ENCODE measurements at regions not wholly inside any gene's neighbourhood (a gene's known extent, or its start where the extent isn't known, plus 50 kb on each side); places are given as distances from the start of the nearest gene placed in this dataset.
"Not testable (repeated sequence)": the region's sequence is repeated elsewhere in the genome, so short reads cannot be mapped to it uniquely, and the experiment has no call there.

DNA sequence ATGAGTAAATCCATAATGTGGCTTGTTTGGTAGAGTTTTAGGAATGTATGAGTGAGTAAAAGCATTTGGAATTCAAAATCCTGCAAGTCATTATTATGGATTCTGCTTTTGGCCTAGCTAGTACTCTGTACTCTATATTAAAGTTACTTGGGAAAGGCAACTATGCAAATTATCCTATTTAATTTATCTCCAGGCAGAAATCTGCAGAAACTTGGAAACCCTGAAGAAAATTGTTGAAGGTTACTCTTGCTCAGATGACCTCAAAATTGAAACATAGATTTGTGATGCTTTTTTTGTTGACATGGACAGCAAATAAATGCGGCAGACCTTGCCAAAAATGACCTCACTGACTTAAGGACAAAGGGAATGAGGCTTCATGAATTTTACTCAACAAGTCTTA is 477.1 kb upstream of the EYS start:
- DNase-seq: no peak

DNA sequence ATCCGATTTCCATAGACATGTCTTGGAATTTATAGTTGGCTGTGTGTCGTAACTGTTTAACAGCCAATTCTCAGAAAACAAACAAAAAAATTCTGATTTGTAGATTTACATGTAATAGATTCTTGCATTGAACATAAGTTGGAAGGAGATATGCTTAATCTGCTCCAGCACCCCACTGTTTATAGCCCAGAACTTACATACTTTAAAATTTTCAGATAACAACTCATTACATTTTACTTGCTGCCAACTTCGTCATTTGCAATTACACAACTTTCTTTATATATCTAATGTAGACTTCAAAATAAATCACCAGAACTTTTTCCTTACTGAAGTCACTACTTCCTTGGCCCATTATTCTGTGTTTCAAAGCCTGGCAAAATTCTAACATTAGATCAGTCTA is 472.3 kb upstream of the EYS start:
- no peak for DNase-seq

DNA sequence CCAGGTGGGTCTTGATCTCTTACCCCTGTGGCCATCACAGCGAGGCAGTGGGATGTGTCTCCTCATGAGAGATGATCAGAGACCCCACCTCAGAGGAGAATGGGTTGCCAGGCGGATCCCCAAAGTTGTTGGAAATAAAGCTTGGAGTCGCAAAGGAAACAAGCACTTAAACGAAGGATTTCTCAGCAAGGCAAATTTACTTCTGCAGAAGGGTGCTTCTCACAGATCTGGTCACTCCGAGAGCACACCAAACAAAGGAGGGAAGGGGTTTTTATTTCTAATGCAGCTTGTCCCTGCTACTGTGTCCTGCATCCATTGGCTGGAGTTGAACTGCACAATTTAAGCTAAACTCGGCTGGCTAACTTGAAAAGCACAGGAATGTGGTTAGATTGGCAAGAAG is 466.6 kb upstream of the EYS start:
- no peak for DNase-seq

DNA sequence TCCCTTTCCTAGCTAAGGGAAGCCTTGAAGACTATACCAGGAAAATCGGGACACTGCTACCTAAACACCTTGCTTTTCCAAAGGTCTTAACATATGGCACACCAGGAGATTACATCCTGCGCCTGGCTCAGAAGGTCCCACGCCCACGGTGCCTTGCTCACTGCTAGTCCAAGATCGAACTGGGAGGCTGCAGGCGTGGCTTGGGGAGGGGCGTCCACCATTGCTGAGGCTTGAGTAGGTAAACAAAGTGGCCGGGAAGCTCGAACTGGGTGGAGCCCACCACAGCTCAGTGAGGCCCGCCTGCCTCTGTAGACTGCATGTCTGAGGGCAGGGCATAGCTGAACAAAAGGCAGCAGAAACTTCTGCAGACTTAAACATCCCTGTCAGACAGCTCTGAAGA is 459.7 kb upstream of the EYS start:
- DNase-seq: not testable (repeated sequence)

DNA sequence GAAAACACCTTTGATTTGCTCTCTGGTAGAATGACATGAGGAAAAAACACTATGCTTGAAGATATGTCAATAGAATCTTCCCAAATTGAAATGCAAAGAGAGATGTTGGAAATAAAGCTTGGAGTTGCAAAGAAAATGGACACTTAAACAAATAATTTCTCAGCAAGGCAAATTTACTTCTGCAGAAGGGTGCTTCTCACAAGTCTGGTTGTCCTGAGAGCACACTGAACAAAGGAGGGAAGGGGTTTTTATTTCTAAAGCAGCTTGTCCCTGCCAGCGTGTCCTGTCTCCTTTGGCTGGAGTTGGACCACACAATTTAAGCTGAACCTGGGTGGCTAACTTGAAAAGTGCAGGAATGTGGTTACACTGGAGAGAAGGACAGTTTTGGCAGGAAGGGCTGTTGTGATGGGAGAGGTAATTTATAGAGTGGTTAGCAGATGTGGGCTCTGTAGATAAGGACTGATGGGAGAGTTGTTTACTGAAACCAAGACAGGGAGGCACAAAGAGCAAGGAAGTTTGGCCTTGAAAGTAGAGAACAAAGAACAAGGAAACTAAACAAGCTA is 454.6 kb upstream of the EYS start:
- DNase-seq: no peak

DNA sequence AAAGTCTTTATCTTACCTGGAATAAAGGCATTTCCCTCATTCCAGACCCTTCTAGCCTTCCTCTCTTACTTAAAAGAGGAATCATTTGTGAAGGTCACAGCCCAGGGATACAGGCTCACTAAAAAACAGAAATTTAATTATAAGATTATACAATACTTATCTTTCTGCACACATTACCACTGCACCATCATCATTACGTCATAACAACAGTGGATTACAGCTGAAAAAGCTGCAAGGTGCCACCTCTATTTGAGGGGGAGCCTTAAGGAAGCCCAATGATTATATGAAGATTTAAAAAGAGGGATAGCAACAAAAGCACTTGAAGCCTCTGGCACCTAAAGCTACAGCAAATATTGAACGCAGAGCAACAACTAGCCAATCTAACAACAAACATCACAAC is 452.9 kb upstream of the EYS start:
- DNase-seq: no peak

DNA sequence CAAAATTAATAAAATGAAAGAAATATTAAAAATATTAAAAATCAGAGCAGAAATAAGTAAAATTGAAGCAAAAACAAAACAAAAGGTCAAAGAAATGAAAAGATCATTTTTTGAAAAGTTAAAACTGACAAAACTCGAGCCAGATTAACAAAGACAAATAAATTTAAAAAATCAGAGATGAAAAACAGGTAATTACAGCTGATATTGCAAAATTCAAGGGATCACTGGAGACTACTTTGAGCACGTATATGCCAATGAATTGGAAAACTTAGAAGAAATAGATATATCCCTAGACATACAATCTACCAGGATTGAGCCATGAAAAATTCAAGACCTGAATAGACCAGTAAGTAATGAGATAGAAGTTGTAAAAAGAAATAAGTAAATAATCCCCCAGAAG is 446.2 kb upstream of the EYS start:
- DNase-seq: no peak

DNA sequence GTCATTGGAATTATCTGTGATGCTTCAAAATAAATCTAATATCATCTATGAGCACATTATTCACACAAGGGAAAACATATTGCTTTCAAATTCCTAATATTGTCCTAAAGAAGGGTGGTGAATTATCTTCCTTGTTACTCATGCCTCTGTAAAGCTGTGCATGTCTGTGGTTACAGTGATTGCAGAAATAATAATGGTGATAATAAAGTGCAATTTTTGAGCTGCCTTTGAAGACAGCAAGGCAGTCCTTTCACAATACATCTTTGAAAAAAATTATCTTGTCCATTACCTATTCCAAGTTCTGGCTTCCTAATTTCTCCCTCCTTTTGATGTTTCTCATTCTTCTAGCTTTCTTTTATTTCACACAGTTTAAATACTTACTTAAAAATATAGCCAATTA is 442.1 kb upstream of the EYS start:
- DNase-seq: no peak

DNA sequence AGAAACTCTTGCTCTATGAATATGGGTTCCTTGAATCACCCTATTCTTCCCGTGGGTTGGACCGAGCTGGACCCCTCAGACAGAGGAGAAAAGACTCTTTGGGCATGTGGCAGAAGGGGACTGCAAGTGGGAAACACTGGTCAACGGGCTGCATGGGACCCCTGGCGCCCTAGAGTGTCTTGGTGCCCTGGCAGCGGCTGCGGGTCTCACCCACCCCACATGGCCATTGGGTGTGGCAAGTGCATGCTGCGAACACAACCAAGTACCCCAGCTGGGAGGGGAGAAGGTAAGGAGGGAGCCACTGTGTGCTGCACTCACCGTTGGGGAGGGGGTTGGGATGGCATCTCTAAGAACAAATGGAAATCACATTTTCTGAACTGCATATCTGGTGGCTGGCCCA is 438.8 kb upstream of the EYS start:
- DNase-seq: no peak

DNA sequence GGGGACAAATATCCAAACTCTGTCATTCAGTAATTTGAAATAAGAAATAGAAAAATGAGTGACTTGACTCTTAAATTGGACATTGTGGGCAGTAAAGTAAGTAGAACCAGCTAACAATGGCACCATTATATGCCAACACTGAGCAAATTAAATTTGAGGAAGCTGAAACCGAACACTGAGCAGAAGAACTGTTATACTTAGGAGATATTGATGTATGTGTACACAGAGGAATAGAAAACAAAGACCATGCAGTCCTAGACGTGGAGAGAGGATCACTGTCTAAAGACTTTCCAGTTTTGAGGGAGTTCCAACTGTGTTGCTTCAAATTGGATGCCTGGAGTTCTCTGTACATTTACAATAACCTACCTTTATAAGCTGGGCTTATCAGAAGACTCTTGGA is 427.0 kb upstream of the EYS start:
- DNase-seq: no peak

DNA sequence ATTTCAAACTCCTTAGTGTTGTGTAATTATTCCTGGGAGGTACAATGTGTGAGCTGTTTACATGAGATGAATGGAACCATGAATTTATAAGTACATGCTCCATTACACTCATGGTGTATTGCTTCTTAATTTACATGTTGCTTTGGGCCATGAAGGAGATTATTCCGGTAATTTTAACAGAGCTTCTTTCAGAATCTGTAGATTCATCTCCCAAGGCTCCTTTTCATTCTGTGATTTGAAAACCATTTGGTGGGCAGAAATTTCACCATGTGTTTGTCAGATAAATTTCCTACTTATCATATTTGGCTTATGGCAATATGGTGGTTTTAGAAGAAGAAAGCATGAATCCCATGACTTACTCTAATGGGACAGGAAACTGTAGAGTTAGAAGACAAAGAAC is 421.6 kb upstream of the EYS start:
- no peak for DNase-seq

DNA sequence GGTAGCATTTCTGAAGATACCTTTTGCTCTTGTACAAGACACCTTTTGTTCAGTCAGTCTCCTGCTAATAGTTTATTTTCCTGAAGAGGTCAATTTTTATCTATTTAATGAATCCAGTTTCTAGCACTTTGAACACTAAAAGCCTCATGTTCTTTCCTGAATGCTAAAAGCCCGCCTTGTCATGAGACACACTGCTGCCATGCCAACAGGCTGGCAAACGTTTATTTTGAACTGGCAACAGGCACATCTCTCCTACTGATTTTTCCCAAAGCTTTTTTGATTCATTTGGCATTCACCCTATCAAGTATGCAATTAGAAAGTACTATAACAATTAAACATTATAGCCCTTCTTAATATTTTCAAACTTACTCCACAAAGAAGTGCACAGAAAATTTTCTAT is 421.2 kb upstream of the EYS start:
- DNase-seq: no peak

DNA sequence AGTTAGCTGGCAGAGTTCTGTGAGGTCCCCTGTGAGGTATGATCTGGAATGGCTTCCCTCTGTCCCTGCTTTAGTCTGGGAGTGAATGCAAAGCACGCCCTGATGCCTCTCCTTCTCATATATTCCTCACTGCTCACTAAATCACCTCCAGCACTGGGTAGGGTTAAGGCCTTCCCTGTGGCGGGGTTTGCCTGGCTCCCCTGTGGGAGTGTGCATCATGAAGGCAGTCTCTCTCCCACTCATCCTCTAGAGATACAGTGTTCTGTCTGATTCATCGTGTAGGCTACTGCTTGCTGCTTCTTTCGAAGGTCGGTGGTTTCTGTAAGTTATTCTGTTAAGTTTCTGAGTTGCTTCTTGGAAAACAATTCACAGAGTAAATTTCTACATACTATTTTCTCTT is 420.0 kb upstream of the EYS start:
- no peak for DNase-seq

DNA sequence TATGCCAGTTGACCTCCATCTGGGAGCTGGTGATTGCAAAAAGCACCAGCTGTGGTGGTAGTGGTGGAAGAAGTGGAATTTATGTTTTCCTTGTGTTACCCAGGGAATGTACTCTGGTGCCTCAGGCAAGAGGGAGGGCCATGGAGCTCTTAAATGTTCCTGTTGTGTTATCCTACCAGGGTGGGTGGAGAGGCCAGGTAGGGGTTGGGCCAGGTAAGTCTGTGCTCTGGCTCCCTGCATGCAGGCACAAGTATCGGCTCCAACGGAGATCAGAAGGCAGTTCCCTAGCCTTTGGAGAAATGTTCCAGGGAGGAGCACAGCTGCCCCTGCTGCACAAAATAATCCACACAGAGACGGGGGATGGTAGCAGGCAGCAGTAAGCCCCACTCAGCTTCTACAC is 419.3 kb upstream of the EYS start:
- no peak for DNase-seq

DNA sequence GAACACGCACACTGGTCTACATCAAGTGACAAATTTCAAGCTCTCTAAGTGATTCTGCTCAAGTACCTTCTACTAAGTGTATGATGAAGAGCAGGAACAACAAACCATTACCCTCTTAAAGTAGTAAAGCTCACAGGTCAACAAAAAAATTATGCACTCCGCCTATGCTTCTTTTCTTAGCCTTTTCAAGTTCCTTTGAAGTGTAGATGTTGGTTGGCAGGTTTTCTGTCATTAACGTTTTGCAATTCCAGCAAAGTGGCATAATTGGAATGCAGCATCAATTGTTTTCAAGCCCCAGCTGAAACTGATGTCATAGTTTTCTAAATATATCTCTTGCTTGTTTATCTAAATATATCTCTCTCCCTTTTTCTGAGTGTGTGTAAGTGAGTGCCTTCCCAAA is 396.9 kb upstream of the EYS start:
- no peak for DNase-seq

DNA sequence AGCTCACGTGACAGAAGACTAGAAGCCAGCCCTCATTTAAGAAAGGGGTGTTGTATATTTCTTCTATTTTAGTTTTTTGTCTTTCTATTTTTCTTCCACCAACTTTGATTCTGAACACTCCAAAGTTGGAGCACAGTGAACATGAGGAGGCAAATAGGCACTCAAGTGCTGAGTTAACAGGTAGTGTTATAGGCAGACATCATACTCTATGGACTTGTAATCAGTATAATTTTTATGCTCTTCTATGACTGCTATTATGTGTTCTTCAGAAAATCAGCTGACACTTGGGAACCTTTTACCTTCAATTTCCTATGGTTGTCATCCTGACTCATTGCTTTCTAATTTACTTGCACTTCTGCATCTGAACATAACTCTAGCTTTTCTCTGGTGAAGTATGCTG is 396.3 kb upstream of the EYS start:
- no peak for DNase-seq

DNA sequence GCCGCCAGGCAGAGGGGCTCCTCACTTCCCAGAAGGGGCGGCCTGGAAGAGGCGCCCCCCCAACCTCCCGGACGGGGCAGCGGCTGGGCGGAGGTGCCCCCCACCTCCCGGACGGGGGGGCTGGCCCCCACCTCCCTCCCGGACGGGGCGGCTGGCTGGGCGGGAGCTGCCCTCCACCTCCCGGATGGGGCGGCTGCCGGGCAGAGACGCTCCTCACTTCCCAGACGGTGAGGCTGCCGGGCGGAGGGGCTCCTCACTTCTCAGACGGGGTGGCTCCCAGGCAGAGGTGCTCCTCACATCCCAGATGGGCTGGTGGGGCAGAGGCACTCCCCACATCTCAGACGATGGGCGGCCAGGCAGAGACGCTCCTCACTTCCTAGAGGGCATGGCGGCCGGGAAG is 389.7 kb upstream of the EYS start:
- no peak for DNase-seq

DNA sequence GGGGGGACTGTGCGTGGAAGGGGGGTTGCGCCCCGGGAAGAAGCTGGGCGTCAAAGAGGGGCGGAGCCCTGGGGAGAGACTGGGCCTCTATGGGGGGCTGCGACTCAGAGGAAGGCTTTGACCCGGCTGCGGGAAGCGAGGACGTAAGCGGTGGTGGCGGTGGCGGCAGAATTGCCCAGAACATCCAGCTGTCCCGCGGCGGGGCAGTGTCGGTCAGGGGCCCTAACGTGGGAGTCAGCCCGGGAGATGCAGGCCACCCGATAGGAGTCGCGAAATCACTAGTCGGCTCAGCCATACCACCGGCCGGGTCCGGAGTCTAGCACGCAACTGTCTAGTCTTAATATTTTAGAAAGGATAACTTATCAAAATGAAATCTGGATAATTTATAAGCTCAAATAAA is 387.6 kb upstream of the EYS start:
- no peak for DNase-seq

DNA sequence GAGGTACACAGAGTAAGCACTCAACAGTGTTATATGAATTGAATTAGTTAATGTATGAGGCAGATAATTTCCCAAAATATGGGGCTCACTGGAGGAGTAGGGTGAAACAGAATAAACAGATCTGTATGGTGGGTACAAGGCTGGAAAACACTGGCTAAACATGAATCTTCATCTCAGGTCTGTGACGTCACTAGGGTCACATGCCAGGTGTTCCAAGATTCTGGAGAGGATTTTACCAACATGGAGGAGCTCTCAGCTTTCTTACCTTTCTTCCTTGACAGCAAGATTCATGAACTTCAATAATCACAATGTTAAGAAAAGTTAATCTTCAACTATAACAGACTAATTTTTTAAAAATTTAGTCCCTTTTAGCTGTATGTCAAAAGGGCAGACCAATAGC is 385.3 kb upstream of the EYS start:
- DNase-seq: not testable (repeated sequence)

DNA sequence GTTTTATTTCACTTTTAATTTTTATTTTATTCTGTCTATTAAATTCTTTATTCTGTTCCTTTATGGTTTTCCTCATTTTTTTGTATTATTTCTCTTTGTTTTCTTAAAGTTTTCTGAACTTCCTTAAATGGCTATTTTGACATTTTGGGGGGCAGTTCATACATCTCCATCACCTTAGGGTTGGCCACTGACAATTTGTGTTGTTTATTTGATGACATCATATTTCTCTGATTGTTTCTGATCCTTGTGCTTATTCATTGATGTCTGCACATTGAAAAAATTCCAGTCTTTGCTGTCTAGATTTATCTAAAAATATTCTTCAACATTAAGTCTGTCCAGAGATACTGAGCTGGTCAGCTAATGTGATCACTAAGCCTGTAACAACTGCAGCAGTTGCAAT is 379.5 kb upstream of the EYS start:
- no peak for DNase-seq

DNA sequence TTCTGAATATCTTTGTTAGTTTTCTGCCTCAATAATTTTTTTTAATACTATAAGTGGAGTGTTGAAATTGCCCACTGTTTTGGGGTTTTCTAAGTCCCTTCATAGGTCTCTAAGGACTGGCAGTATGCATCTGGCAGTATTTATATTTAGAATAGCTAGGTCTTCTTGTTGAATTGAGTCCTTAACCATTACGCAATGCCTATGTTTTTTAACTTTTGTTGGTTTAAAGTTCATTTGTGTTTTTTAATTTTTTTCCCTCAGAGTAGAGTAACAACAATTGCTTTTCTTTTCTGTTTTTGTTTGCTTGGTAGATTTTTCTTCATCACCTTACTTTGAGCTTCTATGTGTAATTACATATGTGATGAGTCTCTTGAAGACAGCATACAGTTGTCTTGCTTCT is 375.9 kb upstream of the EYS start:
- DNase-seq: no peak

DNA sequence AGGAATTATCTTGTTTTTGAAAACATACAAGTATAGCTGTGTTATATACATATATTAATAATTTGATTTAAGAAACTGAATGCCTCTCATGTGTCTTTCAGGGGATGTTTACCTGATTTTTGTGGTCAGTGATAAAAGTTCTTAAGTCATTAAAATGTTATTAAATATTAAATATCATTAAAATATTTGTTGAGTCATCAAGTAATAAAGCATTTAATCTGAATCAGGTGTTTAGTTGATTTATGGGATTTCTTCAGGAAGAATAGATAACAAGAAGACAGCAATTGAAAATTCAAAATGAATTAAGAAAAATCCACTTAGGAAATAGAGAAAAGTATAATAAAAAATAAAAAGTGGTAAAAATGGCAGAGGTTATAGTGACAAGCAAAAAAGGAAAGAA is 361.9 kb upstream of the EYS start:
- DNase-seq: no peak

DNA sequence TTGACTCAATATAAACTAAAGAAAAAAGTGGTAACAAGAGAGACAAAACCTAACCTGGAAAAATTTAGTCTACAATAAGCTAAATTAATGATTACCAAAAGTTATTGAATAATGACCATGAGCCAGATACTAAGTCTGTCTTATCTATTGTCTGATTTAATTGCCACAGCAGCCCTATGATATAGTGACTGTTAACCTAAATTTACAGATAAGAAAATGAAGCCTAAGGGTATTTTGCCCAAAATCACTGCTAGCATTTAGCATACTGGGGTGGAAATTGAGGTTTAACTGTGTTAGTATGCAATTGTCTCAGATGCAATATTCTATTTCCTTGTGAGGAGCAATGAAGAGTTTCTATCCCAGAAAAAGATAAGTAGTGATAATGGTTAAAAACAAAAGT is 361.0 kb upstream of the EYS start:
- DNase-seq: no peak

DNA sequence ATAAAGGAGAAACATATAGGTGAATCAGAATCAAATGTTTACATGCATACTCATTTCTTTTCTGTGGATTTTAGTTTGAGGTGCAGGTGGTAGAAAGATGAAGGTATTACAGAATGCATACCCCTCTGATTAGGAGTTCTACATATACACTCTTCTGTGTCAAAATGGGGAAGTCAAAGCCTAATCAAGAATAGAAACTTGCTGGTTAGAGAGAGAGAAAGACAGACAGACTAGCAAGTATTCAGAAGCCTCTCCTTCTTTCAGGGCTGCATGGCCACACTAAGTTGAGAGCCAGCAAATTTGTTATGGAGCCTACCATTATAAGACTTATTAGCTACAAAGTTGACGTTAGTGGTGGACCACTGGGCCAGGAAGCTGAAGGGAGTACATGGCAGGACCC is 358.3 kb upstream of the EYS start:
- DNase-seq: no peak

DNA sequence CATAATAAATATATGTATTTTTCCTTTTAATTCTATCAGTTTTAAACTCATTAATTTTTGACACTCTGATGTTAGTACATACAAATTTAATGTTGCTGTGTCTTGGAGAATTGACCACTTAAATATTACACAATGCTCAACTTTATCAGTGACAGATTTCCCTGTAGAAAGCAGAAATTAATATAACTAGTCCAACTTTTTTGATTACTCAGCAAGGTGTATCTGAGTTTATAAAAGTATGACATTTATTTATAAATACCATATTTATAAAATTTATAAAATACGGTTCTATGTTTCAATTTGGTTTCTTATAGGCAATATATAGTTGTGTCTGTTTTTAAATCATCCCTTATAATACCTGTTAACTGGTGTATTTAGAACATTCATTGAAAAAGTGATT is 350.0 kb upstream of the EYS start:
- DNase-seq: no peak

DNA sequence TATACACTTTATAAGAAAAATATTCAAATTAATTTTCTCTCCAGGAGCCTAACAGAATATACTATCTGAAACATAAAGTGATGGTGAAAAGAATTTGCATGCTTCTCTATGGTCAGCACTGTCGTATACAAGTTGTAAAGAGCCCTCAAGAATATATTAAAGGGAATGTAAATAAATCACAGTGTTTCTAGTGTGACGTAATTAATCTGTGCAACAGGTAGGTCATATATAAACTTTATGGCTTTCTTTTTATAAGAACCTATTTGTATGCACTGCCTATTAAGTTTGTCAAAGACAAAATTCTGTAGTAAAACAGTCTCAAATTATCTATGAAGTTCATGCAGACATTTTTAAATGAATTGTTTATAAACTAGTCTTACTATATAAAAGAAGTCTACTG is 347.9 kb upstream of the EYS start:
- no peak for DNase-seq
